Activated T-helper 9 cell treated with anti-CD3 and anti-CD28 coated beads, Interleukin-2, amount 50 U/mL, for 16 hours (primary cell): ENCODE measurements at regions not wholly inside any gene's neighbourhood (a gene's known extent, or its start where the extent isn't known, plus 50 kb on each side); places are given as distances from the start of the nearest gene placed in this dataset.
"Not testable (repeated sequence)": the region's sequence is repeated elsewhere in the genome, so short reads cannot be mapped to it uniquely, and the experiment has no call there.

Source experiments
- DNase-seq: peaks from one replicate; pipeline ENCODE4 v3.0.0-alpha.2; 2020; ENCODE audit warnings: low read depth

DNA sequence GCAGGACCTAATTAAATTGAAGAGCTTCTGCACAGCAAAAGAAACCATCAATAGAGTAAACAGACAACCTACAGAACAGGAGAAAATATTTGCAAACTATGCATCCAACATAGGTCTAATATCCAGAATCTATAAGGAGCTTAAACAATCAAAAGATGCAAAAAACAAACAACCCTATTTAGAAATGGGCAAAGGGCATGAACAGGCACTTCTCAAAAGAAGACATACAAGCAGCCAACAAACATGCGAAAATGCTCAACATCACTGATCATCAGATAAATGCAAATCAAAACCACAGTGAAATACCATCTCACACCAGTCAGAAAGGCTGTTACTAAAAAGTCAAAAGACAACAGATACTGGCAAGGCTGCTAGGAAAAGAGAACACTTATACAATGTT lies 189.2 kb downstream of the CYP26B1 start:
- DNase-seq, result not testable (repeated sequence)

DNA sequence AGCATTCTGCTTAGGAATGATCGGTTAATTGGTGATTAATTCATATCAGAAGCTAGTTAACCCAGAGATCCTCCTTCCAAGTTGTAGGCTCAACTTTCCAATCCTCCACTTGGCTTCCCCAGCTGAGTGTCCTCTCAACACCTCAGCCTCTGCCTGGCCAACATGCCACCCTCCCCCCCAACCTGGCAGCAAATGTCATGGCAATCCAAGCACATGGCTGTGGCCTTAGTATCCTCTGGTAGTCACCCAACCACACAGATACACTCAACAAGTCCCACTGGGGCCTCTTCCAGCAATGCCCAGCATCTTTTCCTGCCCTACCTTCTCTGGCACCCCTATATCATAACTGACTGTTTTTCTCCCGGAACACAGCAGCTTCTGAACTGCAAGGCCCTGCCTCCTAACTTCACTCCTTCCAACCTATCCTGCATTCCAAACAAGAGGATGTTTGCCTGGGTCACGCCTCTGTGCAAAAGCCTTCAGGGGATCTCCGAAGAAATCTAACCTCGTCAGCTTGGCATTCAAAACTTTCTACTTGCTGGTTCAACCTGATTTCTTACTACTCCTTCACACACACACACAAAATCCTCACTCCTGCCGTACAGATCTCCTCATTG lies 195.0 kb downstream of the CYP26B1 start:
- no peak for DNase-seq

DNA sequence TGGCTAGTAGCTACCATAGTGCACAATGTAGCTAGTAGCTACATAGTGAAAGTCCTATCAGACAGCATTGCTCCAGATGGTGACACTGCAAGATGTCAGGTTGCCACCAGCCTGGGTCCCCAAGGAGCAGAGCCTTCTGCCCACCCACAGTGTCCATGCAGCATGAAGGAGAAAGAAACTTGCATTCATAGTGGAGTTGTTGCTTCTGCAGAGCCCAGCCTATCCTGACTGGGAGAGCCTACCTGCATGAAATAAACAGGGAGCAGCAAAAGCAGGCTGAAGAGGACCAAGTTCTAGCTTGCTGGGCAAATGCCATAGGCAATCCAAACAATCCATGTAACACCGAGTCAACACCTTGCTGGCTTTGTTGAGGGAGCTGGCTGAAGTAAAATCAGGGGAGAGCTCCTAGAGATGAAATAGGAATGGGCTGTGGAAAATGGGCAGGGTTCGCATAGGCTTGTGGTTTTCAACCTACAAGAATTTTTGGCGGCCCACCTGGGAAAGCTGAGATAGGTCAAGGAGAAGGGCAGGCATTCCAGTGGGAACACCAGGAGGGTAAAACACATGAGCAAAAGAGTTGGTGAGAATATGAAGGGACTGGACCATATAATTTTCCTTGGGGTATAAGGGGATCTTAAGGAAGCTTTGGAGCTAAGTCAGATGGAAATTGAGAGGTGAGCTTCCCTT lies 195.8 kb downstream of the CYP26B1 start:
- no peak for DNase-seq

DNA sequence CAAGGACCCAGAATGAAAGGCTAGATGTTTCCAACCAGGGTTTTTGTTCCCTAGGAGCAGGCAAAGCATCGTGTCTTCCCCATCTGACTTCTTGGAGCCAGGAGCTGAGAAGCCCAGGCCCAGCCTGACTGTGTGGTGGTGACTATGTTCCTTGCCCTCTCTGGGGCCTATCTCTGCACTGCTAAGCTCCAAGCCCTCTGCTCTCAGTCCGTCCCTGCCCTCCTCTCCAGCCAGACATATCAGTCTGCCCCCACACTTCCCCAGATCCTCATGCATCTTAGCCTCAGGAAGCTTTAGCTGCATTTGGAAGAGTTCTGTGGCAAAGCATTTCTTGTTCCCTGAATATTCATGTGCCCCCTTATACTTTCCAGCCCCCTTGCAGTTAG lies 196.6 kb downstream of the CYP26B1 start:
- DNase-seq, result no peak

DNA sequence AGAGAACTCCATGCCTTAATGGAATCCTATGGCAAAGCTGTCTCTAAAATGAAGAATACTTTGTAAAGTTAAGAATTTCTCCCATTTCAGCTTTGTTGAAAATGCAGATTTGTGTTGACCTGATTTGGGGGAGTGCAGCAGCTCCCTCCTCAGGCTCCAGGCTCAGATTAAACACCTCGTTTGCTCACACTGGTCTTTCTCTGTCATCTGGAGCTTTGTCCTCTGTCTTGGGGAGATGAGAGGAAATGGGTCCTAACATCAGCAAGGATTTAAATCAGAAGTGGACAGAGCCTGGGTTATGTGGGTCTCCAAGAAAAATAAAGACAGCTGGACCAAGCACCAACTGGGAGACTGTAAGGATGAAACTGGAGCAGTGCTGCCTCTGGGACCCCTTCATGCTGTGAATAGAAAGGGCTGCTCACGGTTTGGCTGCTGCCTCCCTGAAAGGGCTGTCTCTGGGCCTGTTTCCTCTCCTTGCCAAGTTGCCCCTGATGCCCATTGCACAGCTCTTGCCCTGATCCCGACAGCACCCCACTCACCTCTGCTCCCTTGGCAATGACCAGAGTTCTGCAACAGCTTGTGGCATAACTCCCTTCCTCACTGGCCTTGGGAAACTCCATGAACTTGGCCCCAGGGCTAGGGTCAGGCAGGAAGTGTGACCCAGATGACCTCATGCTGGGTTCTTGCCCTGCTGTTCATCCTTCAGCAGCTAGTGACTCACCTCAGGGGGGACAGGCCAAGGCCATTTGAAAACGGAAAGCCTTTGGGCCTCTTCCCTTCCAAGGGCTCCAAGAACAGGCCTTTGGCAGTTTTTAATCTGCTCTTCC lies 197.2 kb downstream of the CYP26B1 start:
- DNase-seq, result no peak

DNA sequence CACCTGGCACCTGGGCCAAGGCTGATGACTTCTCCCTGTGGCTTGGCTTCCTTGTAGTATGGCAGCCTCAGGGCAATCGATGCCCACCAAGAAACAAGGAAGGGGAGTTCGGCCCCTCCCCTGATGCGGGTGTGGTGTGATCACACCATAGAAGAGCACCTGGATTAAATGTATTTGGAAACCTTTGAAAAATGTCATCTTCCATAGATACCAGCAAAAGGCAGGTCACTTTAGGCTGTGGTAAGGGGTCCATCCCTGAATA lies 198.2 kb downstream of the CYP26B1 start:
- no peak for DNase-seq

DNA sequence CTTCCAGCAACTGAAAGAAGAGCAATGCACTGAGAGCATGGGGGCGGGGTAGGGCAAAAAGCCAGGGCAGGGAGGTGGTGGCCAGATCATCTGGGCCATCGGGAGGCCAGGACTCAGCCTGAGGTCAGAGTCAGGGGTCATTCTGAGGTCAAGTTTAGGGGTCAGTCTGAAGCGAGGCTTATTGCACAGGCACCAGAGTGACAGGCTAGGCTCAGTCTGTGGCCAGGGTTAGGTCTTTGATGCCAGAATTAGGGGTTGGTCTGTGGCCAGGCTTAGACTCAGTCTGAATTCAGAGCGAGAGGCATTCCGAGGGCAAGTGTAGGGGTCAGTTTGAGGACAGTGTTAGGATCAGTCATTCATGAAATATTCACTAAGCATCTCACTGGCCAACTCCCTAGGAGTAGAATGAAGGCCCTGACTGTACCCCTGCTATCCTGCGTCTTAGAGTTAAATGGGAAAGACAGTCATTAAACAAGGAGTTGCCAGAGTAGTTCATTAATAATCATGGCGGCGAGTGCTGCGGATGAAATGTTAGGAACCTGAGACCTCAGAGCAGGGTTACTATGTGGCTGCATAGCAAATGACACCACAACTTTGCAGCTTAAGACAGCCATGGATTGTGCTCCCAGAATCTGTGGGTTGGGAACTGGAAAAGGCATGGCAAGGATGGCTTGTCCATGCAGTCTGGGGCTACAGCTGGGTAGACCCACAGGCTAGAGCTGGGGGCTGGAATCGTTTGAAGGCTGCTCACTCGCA lies 198.7 kb downstream of the CYP26B1 start:
- no peak for DNase-seq

DNA sequence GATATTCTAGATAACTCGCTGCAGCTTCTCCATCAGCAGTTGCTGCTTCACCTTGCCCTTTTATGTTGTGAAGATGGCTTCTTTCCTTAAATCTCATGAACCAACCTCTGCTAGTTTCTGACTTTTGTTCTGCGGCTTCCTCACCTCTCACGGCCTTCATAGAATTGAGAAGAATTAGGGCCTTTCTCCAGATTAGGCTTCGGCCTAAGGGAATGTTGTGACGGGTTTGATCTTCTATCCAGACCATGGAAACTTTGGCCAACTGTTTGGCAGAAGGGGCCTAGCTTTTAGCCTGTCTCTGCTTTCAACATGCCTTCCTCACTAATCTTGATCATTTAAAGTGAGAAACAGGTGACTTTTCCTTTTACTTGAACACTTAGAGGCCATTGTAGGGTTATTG lies 199.9 kb downstream of the CYP26B1 start:
- DNase-seq, result no peak

DNA sequence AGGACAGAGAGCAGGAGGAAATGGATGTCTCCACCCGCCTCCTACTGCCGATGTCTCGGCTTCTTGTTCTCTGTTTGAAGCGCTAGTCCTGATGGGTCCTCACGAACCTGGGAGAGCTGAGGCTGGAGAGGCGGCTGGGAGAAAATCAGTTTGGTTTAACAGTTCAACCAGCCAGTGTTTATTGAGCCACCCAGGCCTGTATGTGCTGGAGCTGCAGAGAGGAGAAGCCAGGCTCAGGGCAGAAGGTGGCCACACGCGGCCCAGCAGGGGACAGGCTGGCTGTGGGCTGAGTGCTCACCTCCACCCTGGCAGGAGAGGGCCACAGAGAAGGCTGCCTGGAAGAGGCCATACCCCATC lies 202.1 kb downstream of the CYP26B1 start:
- no peak for DNase-seq

DNA sequence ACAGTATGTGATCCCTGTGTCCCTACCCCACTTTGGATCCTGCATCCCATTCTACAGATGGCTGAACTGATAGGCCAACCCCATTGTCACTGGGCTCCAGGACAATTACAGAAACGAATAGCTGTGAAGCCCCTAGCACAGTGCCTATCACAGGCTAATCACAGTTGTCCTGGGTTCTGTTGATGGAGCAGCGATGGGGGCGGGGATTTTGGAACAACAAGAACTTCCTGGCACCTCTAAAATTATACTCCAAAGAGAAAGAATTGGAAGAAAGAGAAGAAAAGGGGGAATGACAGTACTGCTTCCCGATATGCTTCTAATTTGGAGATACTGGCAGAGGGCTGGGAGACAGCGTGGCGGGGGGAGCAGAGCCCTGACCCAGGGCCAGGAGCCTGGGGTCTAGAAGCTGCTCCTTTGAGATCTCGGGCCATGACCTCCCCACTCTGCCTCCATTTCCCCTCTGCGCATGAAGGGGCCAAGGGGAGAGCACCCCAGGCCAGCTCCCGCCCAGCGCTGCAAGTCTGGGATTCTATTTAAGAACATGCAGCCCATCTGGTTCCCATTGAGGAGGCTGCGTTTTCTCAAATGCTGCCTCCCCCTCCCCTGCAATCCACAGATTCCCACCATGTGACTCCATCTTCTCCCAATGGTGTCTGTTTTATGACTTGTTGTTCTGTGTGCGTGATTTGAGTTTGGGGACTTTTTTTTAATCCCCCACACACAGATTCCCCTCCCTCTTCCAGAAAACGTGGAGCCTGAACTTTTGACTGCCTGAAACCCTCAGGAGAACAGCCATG lies 202.7 kb downstream of the CYP26B1 start:
- no peak for DNase-seq

DNA sequence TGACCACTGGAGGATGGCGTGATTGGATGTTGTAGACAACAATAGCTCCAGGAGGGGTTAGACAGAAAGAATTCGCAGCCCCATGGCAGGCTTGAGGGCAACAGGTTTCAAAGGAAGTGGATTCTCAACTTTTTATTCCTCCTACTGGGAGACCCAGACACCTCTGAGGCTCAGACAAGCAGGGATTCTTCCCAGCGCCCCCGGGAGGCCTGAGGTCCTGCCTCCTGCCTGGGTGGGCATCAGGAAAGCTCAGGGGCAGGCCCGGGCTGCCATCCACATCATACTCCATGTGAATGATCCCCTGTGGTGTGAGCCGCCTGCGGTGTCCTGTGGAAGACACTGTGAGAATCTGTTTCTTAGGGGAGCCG lies 203.5 kb downstream of the CYP26B1 start:
- no peak for DNase-seq

DNA sequence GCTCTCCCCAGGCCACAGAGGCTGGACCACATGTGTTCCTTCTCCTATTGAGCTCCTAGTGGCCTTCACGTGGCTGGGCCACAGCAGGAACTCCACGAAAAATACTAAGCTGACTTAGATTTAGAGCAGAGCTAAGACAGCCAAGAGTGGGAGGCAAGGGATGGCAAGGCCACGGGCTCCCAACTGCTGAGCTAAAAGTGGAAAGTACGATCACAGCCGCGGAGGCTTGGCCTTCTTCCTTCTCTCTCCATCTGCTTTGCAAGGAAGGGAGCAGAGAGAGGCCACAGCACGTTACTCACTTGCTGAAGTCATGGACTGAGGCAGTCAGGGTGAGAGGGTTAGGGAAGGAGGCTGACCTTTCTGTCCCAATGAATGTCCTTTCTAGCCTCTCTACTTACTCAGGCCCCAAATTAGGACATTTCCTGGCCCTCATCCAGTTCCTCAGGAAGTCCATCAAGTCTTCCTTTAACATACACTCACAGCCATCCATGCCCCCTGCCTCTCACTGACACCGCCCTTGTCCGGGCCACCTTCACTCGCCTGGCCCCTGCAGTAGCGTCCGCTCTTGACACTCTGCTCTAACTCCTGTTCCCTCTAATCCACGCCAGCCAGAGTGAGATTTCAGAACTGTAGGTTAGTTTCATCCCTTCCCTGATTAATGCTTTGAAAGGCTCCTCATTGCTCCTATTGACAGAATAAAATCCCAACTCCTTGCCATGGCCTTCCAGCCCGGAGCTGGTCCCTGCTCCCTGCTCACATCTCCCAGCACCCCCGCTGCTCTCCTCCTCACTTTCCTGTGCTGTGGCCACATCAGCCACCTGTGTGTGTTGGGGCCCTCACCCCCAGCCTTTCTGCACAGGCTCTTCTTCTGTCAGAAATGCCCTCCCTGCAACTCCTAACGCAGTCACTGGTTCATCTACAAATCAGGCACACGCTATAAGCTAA lies 204.2 kb downstream of the CYP26B1 start:
- DNase-seq, result no peak

DNA sequence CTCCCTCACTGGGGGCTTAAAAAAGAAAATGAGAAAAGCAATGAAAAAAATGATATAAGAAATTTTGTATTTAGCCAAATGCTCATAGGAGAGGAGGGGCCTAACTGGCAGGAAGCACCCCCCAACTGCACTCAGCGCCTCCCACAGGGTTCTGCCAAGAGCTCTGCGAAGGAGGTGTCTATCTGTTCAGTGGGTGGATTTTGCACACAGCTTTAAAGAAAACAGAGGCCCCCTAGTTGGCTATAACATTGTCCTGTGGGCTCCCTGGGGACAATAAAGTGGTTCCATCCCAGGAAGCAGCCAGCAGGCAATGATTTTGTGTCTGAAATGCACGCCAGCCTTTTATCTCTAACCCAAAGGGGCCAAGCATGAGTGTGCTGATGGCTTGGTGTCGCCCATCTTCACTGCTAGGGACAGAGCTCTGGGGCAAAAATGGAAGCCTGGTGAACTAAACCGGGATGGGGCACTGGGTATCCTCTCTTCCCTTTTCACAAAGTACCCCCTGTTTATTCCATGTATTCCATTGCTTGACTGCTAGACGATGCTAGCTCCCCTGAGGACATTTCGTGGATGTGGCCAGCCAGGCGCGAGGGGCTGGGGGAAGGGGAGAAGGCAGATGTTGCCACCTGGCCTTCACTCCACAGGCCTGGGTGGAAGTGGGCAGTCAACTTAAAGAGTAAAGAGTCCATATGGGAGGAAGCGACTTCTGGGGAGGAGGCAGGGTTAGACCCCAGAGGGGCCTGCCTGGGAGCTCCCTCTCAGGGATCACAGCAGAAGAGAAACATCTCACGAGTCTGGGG lies 205.7 kb downstream of the CYP26B1 start:
- no peak for DNase-seq

DNA sequence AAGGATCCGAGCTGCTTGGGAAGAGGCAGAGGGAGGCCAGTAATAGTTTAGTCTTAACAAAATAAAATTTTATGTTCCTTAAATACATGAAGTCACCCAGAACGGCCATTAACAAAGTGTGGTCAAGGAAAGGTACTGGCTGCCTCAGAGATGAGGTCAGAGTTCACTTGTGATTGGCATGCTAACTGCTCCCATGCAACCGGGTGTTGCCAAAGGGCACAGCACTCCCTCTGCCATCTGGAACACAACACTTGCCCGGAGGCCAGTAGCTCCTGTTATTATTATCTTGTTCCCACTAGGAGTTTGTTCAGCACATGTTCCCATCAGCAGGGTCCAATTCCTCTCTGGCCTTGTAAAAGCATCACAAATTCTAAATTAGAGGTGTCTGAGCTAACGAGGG lies 207.0 kb downstream of the CYP26B1 start:
- DNase-seq, result no peak

DNA sequence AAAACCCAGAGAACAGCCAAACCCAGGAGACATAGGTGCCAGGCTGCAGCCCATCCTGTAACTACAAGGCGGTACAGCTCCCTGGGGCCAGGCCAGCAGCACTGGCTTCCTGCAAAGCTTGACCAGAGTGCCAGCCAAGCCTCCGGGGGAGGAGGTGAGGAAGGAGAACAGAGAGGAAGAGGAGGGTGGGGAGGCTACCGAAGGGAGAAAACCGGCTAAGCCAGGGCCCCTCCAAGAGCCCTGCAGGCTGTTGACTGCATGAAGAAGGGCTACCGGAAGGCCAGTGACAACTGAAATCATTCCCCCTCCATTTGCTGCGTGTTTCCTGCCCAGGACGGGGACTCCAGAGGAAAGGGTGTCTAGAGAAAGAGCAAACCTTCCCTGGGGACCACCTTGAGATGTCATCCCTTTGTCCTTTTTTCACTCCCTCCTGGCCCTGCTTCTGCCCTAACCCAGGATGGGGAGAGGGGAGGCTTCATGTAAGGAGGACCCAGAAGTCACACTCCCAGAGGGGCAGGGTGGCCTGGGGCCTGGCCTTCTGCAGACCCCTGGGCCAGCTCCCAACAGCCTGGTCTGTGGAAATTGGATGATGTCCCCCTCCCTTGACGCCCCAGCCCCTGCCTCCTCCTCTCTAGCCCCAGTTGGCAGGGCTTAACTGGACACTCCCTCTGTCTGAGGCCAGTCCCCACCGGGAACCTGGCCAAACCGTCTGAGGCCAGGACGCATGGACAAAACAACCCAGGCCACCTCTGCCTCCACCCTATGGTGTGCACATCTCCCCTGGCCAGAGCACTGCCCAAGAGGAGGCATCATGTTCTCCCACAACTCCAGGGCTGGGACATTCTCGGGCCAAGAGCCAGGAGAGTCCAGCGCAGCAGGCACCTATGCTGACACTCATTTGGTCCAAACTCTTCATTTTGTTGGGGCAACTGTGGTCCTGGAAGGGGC lies 207.8 kb downstream of the CYP26B1 start:
- DNase-seq, result no peak

DNA sequence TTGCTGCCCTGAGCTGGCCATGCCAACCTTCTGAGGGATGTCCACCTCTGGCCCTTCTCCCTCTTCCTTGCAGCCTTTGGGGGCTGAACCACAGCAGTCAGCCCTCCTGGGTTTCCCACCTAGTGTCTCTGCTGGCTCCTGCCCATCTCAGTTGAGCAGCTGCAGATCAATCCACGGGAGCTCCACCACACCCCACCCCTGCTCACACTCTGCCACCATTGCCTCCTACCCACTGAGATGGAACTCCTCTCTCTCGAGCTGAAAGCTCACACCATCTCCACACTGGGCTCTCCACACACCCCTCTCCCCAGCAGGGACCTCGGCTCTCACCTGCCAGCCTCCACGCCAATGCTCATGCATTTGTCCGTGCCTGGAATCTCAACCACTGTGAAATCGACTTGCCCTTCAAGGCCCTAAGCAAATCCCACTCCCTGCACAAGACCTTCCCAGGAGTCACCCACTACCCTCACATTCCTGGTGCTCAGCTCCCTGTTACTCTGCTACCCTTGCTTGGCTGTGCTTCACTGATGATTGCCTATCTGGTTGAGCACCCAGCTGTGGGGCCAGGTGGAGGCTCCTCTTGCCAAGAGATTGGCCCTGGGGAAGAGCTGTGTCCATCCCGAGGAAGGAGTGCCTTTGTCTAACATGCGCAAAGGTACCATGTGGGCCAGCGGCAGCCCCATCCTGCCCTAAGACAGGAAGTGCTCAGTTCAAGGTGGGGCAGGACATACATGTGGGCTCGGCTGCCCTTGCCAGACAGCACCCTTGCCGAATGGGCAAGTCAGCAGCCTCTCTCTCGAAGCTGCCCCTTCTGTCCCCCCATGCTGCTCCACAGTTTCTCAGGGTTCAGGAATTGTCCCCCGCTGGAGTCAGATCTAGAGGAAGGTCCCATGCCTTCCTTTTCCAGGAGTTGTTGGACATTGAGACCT lies 208.7 kb downstream of the CYP26B1 start:
- no peak for DNase-seq

DNA sequence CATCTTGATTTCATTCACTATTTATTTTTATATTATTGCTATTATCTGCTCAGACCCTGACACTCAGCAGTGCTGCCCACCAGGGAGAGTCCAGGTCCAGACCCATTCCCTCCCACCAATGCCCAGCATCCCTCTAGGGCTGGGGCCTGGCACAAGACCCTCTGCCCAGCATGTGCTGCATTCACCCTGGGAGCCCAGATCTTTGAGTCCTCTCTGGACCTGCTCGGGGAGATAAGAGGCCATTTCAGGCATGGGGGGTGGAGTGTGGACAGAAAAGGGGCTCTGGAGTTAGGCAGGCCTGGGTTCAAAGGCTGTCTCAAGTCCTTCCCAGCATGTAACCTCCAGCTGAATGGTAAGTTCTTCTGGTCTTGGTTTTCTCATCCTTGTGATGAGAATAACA lies 209.6 kb downstream of the CYP26B1 start:
- DNase-seq, result no peak

DNA sequence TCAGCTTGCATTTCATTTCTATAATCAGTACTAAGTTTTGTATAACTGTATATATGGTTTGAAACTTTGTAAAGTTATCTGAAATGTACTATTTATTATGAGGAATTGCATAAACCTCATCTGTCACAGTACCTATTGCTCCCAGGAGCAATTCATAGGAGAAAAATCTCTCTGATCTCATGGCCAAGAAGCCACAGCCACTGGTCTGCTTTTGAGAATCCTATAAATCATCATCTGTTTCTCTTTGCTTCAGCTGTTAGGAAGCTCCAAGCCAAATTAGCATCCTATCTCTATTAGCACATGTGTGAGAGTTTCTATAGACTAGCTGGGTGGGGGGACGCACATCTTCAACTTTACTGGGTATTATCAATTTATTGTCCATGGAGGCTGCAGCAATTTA lies 210.3 kb downstream of the CYP26B1 start:
- no peak for DNase-seq
